ENCODE measurements at regions not wholly inside any gene's neighbourhood (a gene's known extent, or its start where the extent isn't known, plus 50 kb on each side); places are given as distances from the start of the nearest gene placed in this dataset.

GRCh38 chr15:36325206-36325605 is 254.2 kb upstream of the CDIN1 start:
- POLR2A ChIA-PET (ENCODE audit: unreplicated experiment), result interaction anchor here (0.5 kb wide), 1 partner anchor 163 kb away, joined by 3 read pairs; no protein-coding TSS in a partner anchor
- CTCF ChIA-PET, result no interaction called here
- Histone ChIP-seq H2BK120ac (ENCODE audit: low read depth, low read length) (no peak overlapping the region), H3K4me2 (ENCODE audit: low read depth, low read length) (no peak overlapping the region), H2AK9ac (replicated peaks; ENCODE audit: low read depth, low read length, poor library complexity) (no peak overlapping the region), H3K14ac (replicated peaks; ENCODE audit: low read depth, low read length) (no peak overlapping the region), H4K20me1 (ENCODE audit: insufficient read depth, low read length) (no peaks in the 10 kb centered on the region), H3K27ac (ENCODE audit: insufficient read depth, low read length) (no peak overlapping the region), H2BK20ac (ENCODE audit: low read depth, low read length) (no peak overlapping the region), H3K4me1 (ENCODE audit: control insufficient read depth, insufficient read depth, low read length) (no peaks in the 10 kb centered on the region), H3K4me3 (ENCODE audit: insufficient read depth, low read depth, low read length) (no peak overlapping the region), H3K9me3 (ENCODE audit: control insufficient read depth, insufficient read depth, low read length) (no peaks in the 10 kb centered on the region), H2AK5ac (ENCODE audit: low read depth, low read length) (no peak overlapping the region), H4K5ac (ENCODE audit: low read depth, low read length) (no peak overlapping the region), H4K8ac (ENCODE audit: low read depth in 2 of 2, low read length in 2 of 2) (no peak overlapping the region), H3K9ac (ENCODE audit: low read depth, low read length) (no peak overlapping the region), H3K56ac (ENCODE audit: extremely low read depth, insufficient read depth, low read length) (no peak overlapping the region), H3K18ac (ENCODE audit: low read depth, low read length) (no peak overlapping the region), H3K4ac (ENCODE audit: low read depth, low read length) (no peak overlapping the region), H3K27me3 (ENCODE audit: control insufficient read depth, insufficient read depth, low read length) (no peaks in the 10 kb centered on the region), H4K91ac (ENCODE audit: insufficient read depth, low read depth, low read length) (no peak overlapping the region), H3K36me3 (ENCODE audit: control insufficient read depth, insufficient read depth, low read length) (no peaks in the 10 kb centered on the region), H3K9me1 (ENCODE audit: insufficient read depth, low read length) (no peaks in the 10 kb centered on the region), H3K23ac (ENCODE audit: low read depth, low read length) (no peak overlapping the region), H2AFZ (replicated peaks; ENCODE audit: low read length, poor library complexity) (no peak overlapping the region), H2BK5ac (ENCODE audit: low read depth, low read length, poor library complexity, severe bottlenecking) (no peak overlapping the region), H2BK15ac (ENCODE audit: low read depth, low read length) (no peak overlapping the region; the same call in 2 of the 3 replicates), H3K79me1 (ENCODE audit: low read depth in 1 of 2, low read length in 2 of 2) (no peaks in the 10 kb centered on the region)
- ATAC-seq (ENCODE audit: low read depth) (no peak), DNase-seq (no peak)
- dilution Hi-C loops (cut with HindIII; ENCODE audit: low sequenced_read_pairs, unreplicated experiment) (no loop called here), intact Hi-C loops (cut with micrococcal nuclease) (no loop called here), in situ Hi-C loops (cut with MboI; ENCODE audit: low sequenced_read_pairs) (no loop called here)
- TF ChIP-seq MXI1 (IDR thresholded peaks at IDR 0.05; ENCODE audit: borderline replicate concordance, low read depth, low read length) (no peak), CEBPB (IDR thresholded peaks at IDR 0.05; ENCODE audit: low read depth, low read length) (no peak), CHD1 (IDR thresholded peaks at IDR 0.05; ENCODE audit: low read depth, low read length) (no peak), RCOR1 (IDR thresholded peaks at IDR 0.05; ENCODE audit: insufficient replicate concordance, low read length) (no peak), POLR2A (IDR thresholded peaks at IDR 0.05; ENCODE audit: low read depth, low read length) (no peak), MAZ (IDR thresholded peaks at IDR 0.05; ENCODE audit: borderline replicate concordance, low read depth, low read length) (no peak), RFX5 (IDR thresholded peaks at IDR 0.05; ENCODE audit: low read depth, low read length) (no peak), RAD21 (IDR thresholded peaks at IDR 0.05; ENCODE audit: low read length) (no peak), MAFK (IDR thresholded peaks at IDR 0.05; ENCODE audit: low read depth, low read length) (no peak), NFE2L2 (IDR thresholded peaks at IDR 0.05; ENCODE audit: low read depth, low read length) (no peak), SMC3 (IDR thresholded peaks at IDR 0.05; ENCODE audit: low read depth, low read length) (no peak), FOS (IDR thresholded peaks at IDR 0.05; ENCODE audit: low read depth, low read length) (no peak), BHLHE40 (IDR thresholded peaks at IDR 0.05; ENCODE audit: low read depth, low read length) (no peak)
- TF ChIP-seq, protein P1, sequence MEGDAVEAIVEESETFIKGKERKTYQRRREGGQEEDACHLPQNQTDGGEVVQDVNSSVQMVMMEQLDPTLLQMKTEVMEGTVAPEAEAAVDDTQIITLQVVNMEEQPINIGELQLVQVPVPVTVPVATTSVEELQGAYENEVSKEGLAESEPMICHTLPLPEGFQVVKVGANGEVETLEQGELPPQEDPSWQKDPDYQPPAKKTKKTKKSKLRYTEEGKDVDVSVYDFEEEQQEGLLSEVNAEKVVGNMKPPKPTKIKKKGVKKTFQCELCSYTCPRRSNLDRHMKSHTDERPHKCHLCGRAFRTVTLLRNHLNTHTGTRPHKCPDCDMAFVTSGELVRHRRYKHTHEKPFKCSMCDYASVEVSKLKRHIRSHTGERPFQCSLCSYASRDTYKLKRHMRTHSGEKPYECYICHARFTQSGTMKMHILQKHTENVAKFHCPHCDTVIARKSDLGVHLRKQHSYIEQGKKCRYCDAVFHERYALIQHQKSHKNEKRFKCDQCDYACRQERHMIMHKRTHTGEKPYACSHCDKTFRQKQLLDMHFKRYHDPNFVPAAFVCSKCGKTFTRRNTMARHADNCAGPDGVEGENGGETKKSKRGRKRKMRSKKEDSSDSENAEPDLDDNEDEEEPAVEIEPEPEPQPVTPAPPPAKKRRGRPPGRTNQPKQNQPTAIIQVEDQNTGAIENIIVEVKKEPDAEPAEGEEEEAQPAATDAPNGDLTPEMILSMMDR (conservative IDR thresholded peaks at IDR 0.05; ENCODE audit: low read depth, low read length), result no peak
- TF ChIP-seq, protein P2, sequence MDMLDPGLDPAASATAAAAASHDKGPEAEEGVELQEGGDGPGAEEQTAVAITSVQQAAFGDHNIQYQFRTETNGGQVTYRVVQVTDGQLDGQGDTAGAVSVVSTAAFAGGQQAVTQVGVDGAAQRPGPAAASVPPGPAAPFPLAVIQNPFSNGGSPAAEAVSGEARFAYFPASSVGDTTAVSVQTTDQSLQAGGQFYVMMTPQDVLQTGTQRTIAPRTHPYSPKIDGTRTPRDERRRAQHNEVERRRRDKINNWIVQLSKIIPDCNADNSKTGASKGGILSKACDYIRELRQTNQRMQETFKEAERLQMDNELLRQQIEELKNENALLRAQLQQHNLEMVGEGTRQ (IDR thresholded peaks at IDR 0.05; ENCODE audit: low read depth, low read length), result no peak
- BruUV-seq (replicated peaks), result no TSS peak
- WGBS, 2 experiments (ENCODE audit: extremely low coverage in 2 of 2, insufficient read length in 1 of 2), result no CpG with 5 or more reads among the region's 2 CpGs

Measured in IMR-90 (cell line).